Lower lobe of right lung (tissue), 2 donors: ENCODE measurements at regions not wholly inside any gene's neighbourhood (a gene's known extent, or its start where the extent isn't known, plus 50 kb on each side); places are given as distances from the start of the nearest gene placed in this dataset.

Source experiments
- ATAC-seq, 2 donors: fragments of 200-7000 bp; cut with Tn5 transposase; one replicate each; pipeline ENCODE4 v1.9.1; 2020 to 2022; ENCODE audit warnings: mild to moderate bottlenecking in 2 of 2, moderate library complexity in 2 of 2
- DNase-seq: peaks from one replicate; pipeline ENCODE4 v3.0.0-alpha.2; 2020
- H3K27ac ChIP-seq: fragments of 200-600 bp; one replicate; pipeline ENCODE4 v1.8.0; 2022
- H3K27me3 ChIP-seq: fragments of 200-600 bp; one replicate; pipeline ENCODE4 v1.8.0; 2022; ENCODE audit warnings: low read depth
- H3K36me3 ChIP-seq: fragments of 200-600 bp; one replicate; pipeline ENCODE4 v1.8.0; 2022; ENCODE audit warnings: mild to moderate bottlenecking
- H3K4me1 ChIP-seq: fragments of 200-600 bp; one replicate; pipeline ENCODE4 v1.8.0; 2022
- H3K4me3 ChIP-seq: fragments of 200-600 bp; one replicate; pipeline ENCODE4 v1.8.0; 2022; ENCODE audit warnings: mild to moderate bottlenecking
- H3K9me3 ChIP-seq: fragments of 200-600 bp; one replicate; pipeline ENCODE4 v1.8.0; 2022
- CTCF ChIP-seq: fragments of 200-600 bp; IDR thresholded peaks from one replicate; pipeline ENCODE4 v1.8.0; 2022; ENCODE audit warnings: antibody characterized with exemption, mild to moderate bottlenecking
- intact Hi-C: fragments of 100-400 bp; cut with DNase I; formaldehyde crosslinking; loops from one replicate; pipeline ENCODE4 v1.11.0; 2022
- donor health status: DM: no; HTN: yes; CAD: no; lungs with severe emphysema.

GRCh38 chr16:52005551-52005950, 541.4 kb downstream of the TOX3 start:
- Histone ChIP-seq H3K27me3 (no peaks in the 10 kb centered on the region), H3K4me1 (no peaks in the 10 kb centered on the region), H3K4me3 (no peak overlapping the region), H3K27ac (no peak overlapping the region), H3K9me3 (no peaks in the 10 kb centered on the region), H3K36me3 (no peaks in the 10 kb centered on the region)
- TF ChIP-seq CTCF: no peak
- no peak for DNase-seq
- intact Hi-C loops: no loop called here
- ATAC-seq: no peak

- Histone ChIP-seq H3K4me3 (no peak overlapping the region), H3K4me1 (no peaks in the 10 kb centered on the region), H3K9me3 (no peaks in the 10 kb centered on the region), H3K36me3 (no peaks in the 10 kb centered on the region), H3K27ac (no peak overlapping the region), H3K27me3 (no peaks in the 10 kb centered on the region)
- ATAC-seq (no peak), DNase-seq (no peak)
- no peak for TF ChIP-seq CTCF
- intact Hi-C loops: no loop called here
Measured at GRCh38 chr16:52004343-52004742, 542.6 kb downstream of the TOX3 start.

- Histone ChIP-seq H3K4me1 (no peaks in the 10 kb centered on the region), H3K27ac (no peak overlapping the region), H3K4me3 (no peak overlapping the region), H3K9me3 (no peaks in the 10 kb centered on the region), H3K27me3 (no peaks in the 10 kb centered on the region), H3K36me3 (no peaks in the 10 kb centered on the region)
- intact Hi-C loops: no loop called here
- ATAC-seq (peak in 1 of 2 donors; percentile 41), DNase-seq (no peak)
- no peak for TF ChIP-seq CTCF
Measured at GRCh38 chr16:52002026-52002425, 544.9 kb downstream of the TOX3 start.

- H3K27ac ChIP-seq: no peak overlapping the region
- no peak for TF ChIP-seq CTCF
- no peaks in the 10 kb centered on the region for H3K36me3 ChIP-seq
- ATAC-seq (no peak), DNase-seq (no peak)
- H3K4me1 ChIP-seq: no peaks in the 10 kb centered on the region
- intact Hi-C loops: no loop called here
- no peak overlapping the region for H3K4me3 ChIP-seq
- H3K27me3 ChIP-seq: no peaks in the 10 kb centered on the region
- H3K9me3 ChIP-seq: no peaks in the 10 kb centered on the region
Measured at GRCh38 chr16:51996516-51996915, 550.4 kb downstream of the TOX3 start.

GRCh38 chr16:51994597-51994996, 552.3 kb downstream of the TOX3 start:
- ATAC-seq: peak; percentile 95 to 97
- H3K4me3 ChIP-seq: no peak overlapping the region
- peak; percentile 75 for DNase-seq
- TF ChIP-seq CTCF: no peak
- H3K36me3 ChIP-seq: no peaks in the 10 kb centered on the region
- no peaks in the 10 kb centered on the region for H3K4me1 ChIP-seq
- H3K9me3 ChIP-seq: no peaks in the 10 kb centered on the region
- intact Hi-C loops: no loop called here
- no peaks in the 10 kb centered on the region for H3K27me3 ChIP-seq
- no peak overlapping the region for H3K27ac ChIP-seq
